Naive thymus-derived CD4-positive, alpha-beta T cell (primary cell): ENCODE measurements at regions not wholly inside any gene's neighbourhood (a gene's known extent, or its start where the extent isn't known, plus 50 kb on each side); places are given as distances from the start of the nearest gene placed in this dataset.
"Not testable (repeated sequence)": the region's sequence is repeated elsewhere in the genome, so short reads cannot be mapped to it uniquely, and the experiment has no call there.

Source experiments
- ATAC-seq: fragments of 150-1000 bp; cut with Tn5 transposase; 2 replicates; pipeline ENCODE4 v1.10.0; 2021; ENCODE audit warnings: mild to moderate bottlenecking, moderate library complexity
- CTCF ChIA-PET: fragments of 350-600 bp; sonication (Branson Sonifier 250); formaldehyde crosslinking; loops from one replicate; lab custom pipeline; 2021; ENCODE audit warnings: antibody characterized with exemption; lab: Charles Lee
- POLR2A ChIA-PET: fragments of 350-600 bp; sonication (Branson Sonifier 250); formaldehyde crosslinking; loops from one replicate; lab custom pipeline; 2021; ENCODE audit warnings: antibody characterized with exemption, inconsistent platforms; lab: Charles Lee
- DNase-seq, 9 donors: peaks; one replicate each; pipeline versions ENCODE4 v3.0.0 to v3.0.0-alpha.2; 2020 to 2022; ENCODE audit warnings: mixed read lengths in 1 of 9
- H3K27ac ChIP-seq: one replicate; pipeline ENCODE4 v1.7.0; 2013; ENCODE audit warnings: mild to moderate bottlenecking, low read depth, low read length, moderate library complexity
- H3K27me3 ChIP-seq, 2 donors: one replicate each; pipeline ENCODE4 v1.7.0; 2013; ENCODE audit warnings: low read length in 2 of 2, mild to moderate bottlenecking in 2 of 2, moderate library complexity in 2 of 2; ENCODE audit not compliant: control insufficient read depth in 2 of 2, insufficient read depth in 2 of 2
- H3K36me3 ChIP-seq, 3 experiments: 1 replicate in 2 of 3; 2 replicates in 1 of 3; pipeline ENCODE4 v1.7.0; 2013; ENCODE audit warnings: low read length in 3 of 3, mild to moderate bottlenecking in 3 of 3, moderate library complexity in 1 of 3; ENCODE audit not compliant: insufficient read depth in 3 of 3, control insufficient read depth in 2 of 3
- H3K4me1 ChIP-seq, 2 donors: one replicate each; pipeline ENCODE4 v1.7.0; 2013; ENCODE audit warnings: low read length in 2 of 2, mild to moderate bottlenecking in 2 of 2, moderate library complexity in 1 of 2; ENCODE audit not compliant: control insufficient read depth in 2 of 2, insufficient read depth in 2 of 2
- H3K4me3 ChIP-seq: 2 replicates; pipeline ENCODE4 v1.7.0; 2013; ENCODE audit warnings: mild to moderate bottlenecking, low read length
- H3K9me3 ChIP-seq, 3 experiments: 1 replicate in 2 of 3; 2 replicates in 1 of 3; pipeline ENCODE4 v1.7.0; 2013; ENCODE audit warnings: low read length in 3 of 3; ENCODE audit not compliant: control insufficient read depth in 2 of 3
- H3K27ac Mint-ChIP-seq, 9 donors: one replicate each; pipeline ENCODE4 v1.8.0; 2020 to 2022; ENCODE audit warnings: mixed read lengths in 9 of 9, mild to moderate bottlenecking in 8 of 9, moderate library complexity in 5 of 9, inconsistent platforms in 2 of 9
- H3K27me3 Mint-ChIP-seq, 5 donors: one replicate each; pipeline ENCODE4 v1.8.0; 2021 to 2022; ENCODE audit warnings: mixed read lengths in 5 of 5, mild to moderate bottlenecking in 1 of 5
- H3K36me3 Mint-ChIP-seq, 5 donors: one replicate each; pipeline ENCODE4 v1.8.0; 2020 to 2022; ENCODE audit warnings: mixed read lengths in 5 of 5, mild to moderate bottlenecking in 3 of 5, inconsistent platforms in 1 of 5
- H3K4me1 Mint-ChIP-seq, 7 donors: one replicate each; pipeline ENCODE4 v1.8.0; 2020 to 2022; ENCODE audit warnings: mixed read lengths in 7 of 7, mild to moderate bottlenecking in 3 of 7, inconsistent platforms in 1 of 7
- H3K4me3 Mint-ChIP-seq, 10 donors: one replicate each; pipeline ENCODE4 v1.8.0; 2020 to 2022; ENCODE audit warnings: mild to moderate bottlenecking in 10 of 10, mixed read lengths in 10 of 10, moderate library complexity in 6 of 10, inconsistent platforms in 2 of 10
- H3K9me3 Mint-ChIP-seq, 11 donors: one replicate each; pipeline ENCODE4 v1.8.0; 2020 to 2022; ENCODE audit warnings: mixed read lengths in 11 of 11, mild to moderate bottlenecking in 4 of 11, inconsistent platforms in 1 of 11, moderate library complexity in 1 of 11
- intact Hi-C, 2 donors: fragments of 100-400 bp; cut with micrococcal nuclease; formaldehyde crosslinking; loops; one replicate each; pipeline ENCODE4 v1.15.1; 2023

DNA sequence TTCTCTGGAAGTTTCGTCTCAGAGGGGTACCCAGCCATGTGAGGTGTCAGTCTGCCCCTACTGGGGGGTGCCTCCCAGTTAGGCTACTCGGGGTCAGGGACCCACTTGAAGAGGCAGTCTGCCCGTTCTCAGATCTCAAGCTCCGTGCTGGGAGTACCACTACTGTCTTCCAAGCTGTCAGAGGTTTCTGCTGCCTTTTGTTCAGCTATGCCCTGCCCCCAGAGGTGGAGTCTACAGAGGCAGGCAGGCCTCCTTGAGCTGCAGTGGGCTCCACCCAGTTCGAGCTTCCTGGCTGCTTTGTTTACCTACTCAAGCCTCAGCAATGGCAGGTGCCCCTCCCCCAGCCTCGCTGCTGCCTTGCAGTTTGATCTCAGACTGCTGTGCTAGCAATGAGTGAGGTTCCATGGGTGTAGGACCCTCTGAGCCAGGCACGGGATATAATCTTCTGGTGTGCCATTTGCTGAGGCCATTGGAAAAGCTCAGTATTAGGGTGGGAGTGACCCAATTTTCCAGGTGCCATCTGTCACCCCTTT lies 71.0 kb upstream of the SH3GLB1 start:
- H3K27me3 ChIP-seq, CTCF ChIA-PET, H3K27ac ChIP-seq, H3K36me3 ChIP-seq, H3K4me3 Mint-ChIP-seq, H3K4me3 ChIP-seq, H3K4me1 ChIP-seq, H3K4me1 Mint-ChIP-seq, DNase-seq, ATAC-seq, intact Hi-C loops, H3K27ac Mint-ChIP-seq, POLR2A ChIA-PET, H3K9me3 ChIP-seq: not testable (repeated sequence)
- Mint-ChIP-seq H3K9me3 (peaks cover 7 to 50% (median 25%) of the 10 kb centered on the region in 11 donors), H3K36me3 (peaks cover 0 to 12% (median 0%) of the 10 kb centered on the region in 5 donors), H3K27me3 (peaks cover 0 to 13% (median 6%) of the 10 kb centered on the region in 5 donors)

- ATAC-seq: no peak
- DNase-seq: no peak
- Mint-ChIP-seq H3K4me3 (no peak overlapping the region), H3K27ac (no peak overlapping the region), H3K27me3 (peaks cover 0 to 13% (median 6%) of the 10 kb centered on the region in 5 donors), H3K4me1 (no peaks in the 10 kb centered on the region), H3K36me3 (peaks cover 0 to 12% (median 0%) of the 10 kb centered on the region in 5 donors), H3K9me3 (peaks cover 7 to 45% (median 24%) of the 10 kb centered on the region in 11 donors)
- Histone ChIP-seq H3K36me3 (no peaks in the 10 kb centered on the region), H3K27me3 (no peaks in the 10 kb centered on the region), H3K9me3 (no peaks in the 10 kb centered on the region), H3K27ac (no peak overlapping the region), H3K4me3 (no peak overlapping the region), H3K4me1 (no peaks in the 10 kb centered on the region)
- intact Hi-C loops: no loop called here
- ChIA-PET CTCF (no interaction called here), POLR2A (no interaction called here)
Measured at GRCh38 chr1:86633921-86634320, 70.5 kb upstream of the SH3GLB1 start.

DNA sequence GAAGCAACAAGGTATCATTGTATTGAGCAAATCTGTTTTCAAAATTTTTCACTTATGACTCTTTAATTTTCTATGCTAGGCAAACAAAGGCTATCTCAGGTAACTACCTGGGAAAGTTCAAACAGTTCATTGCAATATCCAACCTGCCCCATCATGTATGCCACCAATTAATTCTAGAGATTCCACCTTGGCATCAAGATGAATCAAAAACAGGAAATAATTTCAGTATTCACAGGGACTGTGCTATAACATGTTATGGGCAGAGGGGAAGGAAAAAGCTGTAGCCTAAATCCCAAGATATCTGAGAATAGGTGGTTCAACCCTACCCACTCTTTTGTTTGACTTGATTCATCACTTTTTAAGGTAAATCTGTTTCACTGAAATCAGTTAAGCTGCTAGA lies 67.5 kb upstream of the SH3GLB1 start:
- H3K4me3 Mint-ChIP-seq: no peak overlapping the region
- H3K27me3 Mint-ChIP-seq: peaks cover 0 to 10% (median 0%) of the 10 kb centered on the region in 5 donors
- peaks cover 1 to 20% (median 9%) of the 10 kb centered on the region in 11 donors for H3K9me3 Mint-ChIP-seq
- intact Hi-C loops: no loop called here
- no peaks in the 10 kb centered on the region for H3K4me1 Mint-ChIP-seq
- peaks cover 0 to 7% (median 0%) of the 10 kb centered on the region in 5 donors for H3K36me3 Mint-ChIP-seq
- H3K9me3 ChIP-seq: no peaks in the 10 kb centered on the region
- POLR2A ChIA-PET: no interaction called here
- no peak overlapping the region for H3K27ac Mint-ChIP-seq
- no peaks in the 10 kb centered on the region for H3K4me1 ChIP-seq
- no peaks in the 10 kb centered on the region for H3K27me3 ChIP-seq
- H3K4me3 ChIP-seq: no peak overlapping the region
- CTCF ChIA-PET: no interaction called here
- DNase-seq (no peak), ATAC-seq (no peak)
- no peaks in the 10 kb centered on the region for H3K36me3 ChIP-seq
- no peak overlapping the region for H3K27ac ChIP-seq

- POLR2A ChIA-PET: no interaction called here
- no peaks in the 10 kb centered on the region for H3K4me1 Mint-ChIP-seq
- Histone ChIP-seq H3K27me3 (no peaks in the 10 kb centered on the region), H3K4me1 (no peaks in the 10 kb centered on the region), H3K4me3 (no peak overlapping the region), H3K9me3 (no peaks in the 10 kb centered on the region), H3K27ac (no peak overlapping the region), H3K36me3 (no peaks in the 10 kb centered on the region)
- CTCF ChIA-PET: no interaction called here
- peaks cover 0 to 10% (median 0%) of the 10 kb centered on the region in 5 donors for H3K27me3 Mint-ChIP-seq
- ATAC-seq (no peak), DNase-seq (no peak)
- intact Hi-C loops: no loop called here
- no peak overlapping the region for H3K27ac Mint-ChIP-seq
- H3K9me3 Mint-ChIP-seq: no peaks in the 10 kb centered on the region
- H3K4me3 Mint-ChIP-seq: no peak overlapping the region
- peaks cover 0 to 7% (median 0%) of the 10 kb centered on the region in 5 donors for H3K36me3 Mint-ChIP-seq
Measured at GRCh38 chr1:86640161-86640670, 64.2 kb upstream of the SH3GLB1 start.

GRCh38 chr1:86641318-86641717 lies 63.1 kb upstream of the SH3GLB1 start:
- Mint-ChIP-seq H3K4me3 (no peak overlapping the region), H3K27me3 (peaks cover 0 to 10% (median 0%) of the 10 kb centered on the region in 5 donors), H3K27ac (no peak overlapping the region), H3K9me3 (no peaks in the 10 kb centered on the region), H3K4me1 (no peaks in the 10 kb centered on the region), H3K36me3 (peaks cover 0 to 7% (median 0%) of the 10 kb centered on the region in 5 donors)
- ChIA-PET CTCF (no interaction called here), POLR2A (no interaction called here)
- ATAC-seq (no peak), DNase-seq (no peak)
- Histone ChIP-seq H3K27me3 (no peaks in the 10 kb centered on the region), H3K4me3 (no peak overlapping the region), H3K9me3 (no peaks in the 10 kb centered on the region), H3K36me3 (no peaks in the 10 kb centered on the region), H3K27ac (no peak overlapping the region), H3K4me1 (no peaks in the 10 kb centered on the region)
- intact Hi-C loops: no loop called here

DNA sequence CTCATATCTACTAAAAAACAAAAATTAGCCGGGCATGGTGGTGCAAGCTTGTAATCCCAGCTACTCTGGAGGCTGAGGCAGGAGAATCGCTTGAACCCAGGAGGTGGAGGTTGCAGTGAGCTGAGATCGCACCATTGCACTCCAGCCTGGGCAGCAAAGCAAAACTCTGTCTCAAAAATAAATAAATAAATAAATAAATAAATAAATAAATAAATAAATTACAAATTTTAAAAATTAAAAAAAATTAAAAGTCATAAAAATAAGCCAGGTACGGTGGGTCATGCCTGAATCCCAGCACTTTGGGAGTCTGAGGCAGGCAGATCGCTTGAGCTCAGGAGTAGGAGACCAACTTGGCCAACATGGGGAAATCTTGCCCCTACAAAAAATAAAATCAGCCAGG lies 59.7 kb upstream of the SH3GLB1 start:
- H3K36me3 ChIP-seq, H3K9me3 ChIP-seq, H3K36me3 Mint-ChIP-seq, H3K27ac Mint-ChIP-seq, H3K27me3 Mint-ChIP-seq, POLR2A ChIA-PET, DNase-seq, CTCF ChIA-PET, H3K27me3 ChIP-seq, H3K4me3 Mint-ChIP-seq, H3K27ac ChIP-seq, H3K4me1 ChIP-seq, H3K4me1 Mint-ChIP-seq, intact Hi-C loops, ATAC-seq, H3K4me3 ChIP-seq, H3K9me3 Mint-ChIP-seq: not testable (repeated sequence)

GRCh38 chr1:86645851-86646250 lies 58.5 kb upstream of the SH3GLB1 start:
- Histone ChIP-seq H3K36me3 (no peaks in the 10 kb centered on the region), H3K27me3 (no peaks in the 10 kb centered on the region), H3K9me3 (no peaks in the 10 kb centered on the region), H3K27ac (no peak overlapping the region), H3K4me1 (no peaks in the 10 kb centered on the region), H3K4me3 (no peak overlapping the region)
- Mint-ChIP-seq H3K36me3 (no peaks in the 10 kb centered on the region), H3K9me3 (no peaks in the 10 kb centered on the region), H3K27me3 (no peaks in the 10 kb centered on the region), H3K27ac (no peak overlapping the region), H3K4me3 (no peak overlapping the region), H3K4me1 (no peaks in the 10 kb centered on the region)
- DNase-seq (no peak), ATAC-seq (no peak)
- intact Hi-C loops: no loop called here
- CTCF ChIA-PET: no interaction called here
- POLR2A ChIA-PET: no interaction called here
